Immature natural killer cell (primary cell): ENCODE measurements at regions not wholly inside any gene's neighbourhood (a gene's known extent, or its start where the extent isn't known, plus 50 kb on each side); places are given as distances from the start of the nearest gene placed in this dataset.

Experiments used
- DNase-seq, 3 donors: peaks; one replicate each; pipeline ENCODE4 v3.0.0; 2022; ENCODE audit warnings: mixed read lengths in 1 of 3
- H3K27ac Mint-ChIP-seq, 6 donors: one replicate each; pipeline ENCODE4 v1.8.0; 2020; ENCODE audit warnings: mixed read lengths in 6 of 6, mild to moderate bottlenecking in 5 of 6, inconsistent platforms in 4 of 6, moderate library complexity in 3 of 6
- H3K27me3 Mint-ChIP-seq, 3 donors: one replicate each; pipeline ENCODE4 v1.8.0; 2020 to 2021; ENCODE audit warnings: low read depth in 3 of 3, mild to moderate bottlenecking in 3 of 3, mixed read lengths in 3 of 3, moderate library complexity in 3 of 3, inconsistent platforms in 1 of 3
- H3K36me3 Mint-ChIP-seq, 3 donors: one replicate each; pipeline ENCODE4 v1.8.0; 2020; ENCODE audit warnings: mixed read lengths in 3 of 3, inconsistent platforms in 2 of 3, mild to moderate bottlenecking in 2 of 3
- H3K4me1 Mint-ChIP-seq, 2 donors: one replicate each; pipeline ENCODE4 v1.8.0; 2020; ENCODE audit warnings: inconsistent platforms in 2 of 2, mild to moderate bottlenecking in 2 of 2, mixed read lengths in 2 of 2, moderate library complexity in 1 of 2
- H3K4me3 Mint-ChIP-seq, 5 donors: one replicate each; pipeline ENCODE4 v1.8.0; 2020; ENCODE audit warnings: mild to moderate bottlenecking in 5 of 5, mixed read lengths in 5 of 5, inconsistent platforms in 3 of 5, moderate library complexity in 3 of 5
- H3K9me3 Mint-ChIP-seq, 6 donors: one replicate each; pipeline ENCODE4 v1.8.0; 2020; ENCODE audit warnings: mild to moderate bottlenecking in 6 of 6, mixed read lengths in 6 of 6, inconsistent platforms in 4 of 6, moderate library complexity in 3 of 6

GRCh38 chr9:7967093-7967827 is 167.7 kb upstream of the DMAC1 start:
- no peaks in the 10 kb centered on the region for H3K9me3 Mint-ChIP-seq
- H3K4me3 Mint-ChIP-seq = no peak overlapping the region
- H3K4me1 Mint-ChIP-seq = peaks cover under 1 to 6% of the 10 kb centered on the region in 2 donors
- no peak for DNase-seq
- no peak overlapping the region for H3K27ac Mint-ChIP-seq
- H3K27me3 Mint-ChIP-seq = peaks cover 1 to 7% (median 3%) of the 10 kb centered on the region in 3 donors
- peaks cover 0 to 4% (median 0%) of the 10 kb centered on the region in 3 donors for H3K36me3 Mint-ChIP-seq

DNA sequence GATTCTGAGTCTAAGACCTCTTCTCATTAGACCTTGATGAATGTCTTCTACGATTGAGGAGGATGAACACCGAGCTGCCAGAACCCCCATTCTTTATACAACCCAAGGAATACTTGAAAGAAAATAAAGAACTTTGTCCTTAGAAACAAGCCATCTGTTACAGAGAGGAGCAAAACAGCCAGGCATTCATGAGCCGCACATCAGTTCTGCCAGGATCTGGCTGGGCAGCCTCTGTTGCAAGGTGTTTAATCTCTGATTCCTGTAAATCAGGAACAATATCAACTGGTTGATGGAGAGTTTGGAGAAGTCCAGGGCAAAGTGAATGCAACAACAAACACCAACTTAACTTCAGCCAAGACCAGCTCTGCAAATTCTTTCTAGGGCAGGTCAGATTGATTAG is 165.5 kb upstream of the DMAC1 start:
- Mint-ChIP-seq H3K36me3 (peaks cover 0 to 4% (median 0%) of the 10 kb centered on the region in 3 donors), H3K27ac (no peak overlapping the region), H3K4me3 (no peak overlapping the region), H3K9me3 (no peaks in the 10 kb centered on the region), H3K4me1 (peaks cover 0 to 6% of the 10 kb centered on the region in 2 donors), H3K27me3 (peaks cover 1 to 7% (median 3%) of the 10 kb centered on the region in 3 donors)
- DNase-seq = no peak

DNA sequence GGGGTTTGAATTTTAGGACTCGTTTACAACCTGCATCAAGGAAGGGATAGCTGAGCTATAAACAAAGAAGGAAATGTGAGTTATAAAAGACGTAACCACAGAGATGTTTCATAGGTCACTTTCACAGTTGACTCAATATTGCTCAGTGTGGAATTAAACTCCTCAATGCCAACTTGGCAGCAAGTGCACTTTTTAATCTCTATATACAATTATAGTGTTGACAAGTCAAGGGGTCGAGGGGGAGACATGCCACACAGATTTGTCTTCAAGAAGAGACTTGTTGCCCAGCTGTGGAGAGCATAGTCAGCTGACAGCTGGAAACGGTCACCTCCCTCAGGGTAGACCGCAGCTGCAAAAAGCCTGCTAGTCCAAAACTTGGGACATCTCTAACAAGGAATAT is 163.4 kb upstream of the DMAC1 start:
- Mint-ChIP-seq H3K36me3 (peaks cover 0 to 8% (median 0%) of the 10 kb centered on the region in 3 donors), H3K27ac (no peak overlapping the region), H3K4me3 (no peak overlapping the region), H3K9me3 (no peaks in the 10 kb centered on the region), H3K27me3 (peaks cover 2 to 7% (median 6%) of the 10 kb centered on the region in 3 donors), H3K4me1 (peaks cover 0 to 5% of the 10 kb centered on the region in 2 donors)
- DNase-seq = no peak

GRCh38 chr9:7961076-7961475 is 161.5 kb upstream of the DMAC1 start:
- Mint-ChIP-seq H3K4me1 (no peaks in the 10 kb centered on the region), H3K27me3 (peaks cover 2 to 6% (median 5%) of the 10 kb centered on the region in 3 donors), H3K9me3 (no peaks in the 10 kb centered on the region), H3K4me3 (no peak overlapping the region), H3K27ac (no peak overlapping the region), H3K36me3 (peaks cover 0 to 10% (median 0%) of the 10 kb centered on the region in 3 donors)
- no peak for DNase-seq

DNA sequence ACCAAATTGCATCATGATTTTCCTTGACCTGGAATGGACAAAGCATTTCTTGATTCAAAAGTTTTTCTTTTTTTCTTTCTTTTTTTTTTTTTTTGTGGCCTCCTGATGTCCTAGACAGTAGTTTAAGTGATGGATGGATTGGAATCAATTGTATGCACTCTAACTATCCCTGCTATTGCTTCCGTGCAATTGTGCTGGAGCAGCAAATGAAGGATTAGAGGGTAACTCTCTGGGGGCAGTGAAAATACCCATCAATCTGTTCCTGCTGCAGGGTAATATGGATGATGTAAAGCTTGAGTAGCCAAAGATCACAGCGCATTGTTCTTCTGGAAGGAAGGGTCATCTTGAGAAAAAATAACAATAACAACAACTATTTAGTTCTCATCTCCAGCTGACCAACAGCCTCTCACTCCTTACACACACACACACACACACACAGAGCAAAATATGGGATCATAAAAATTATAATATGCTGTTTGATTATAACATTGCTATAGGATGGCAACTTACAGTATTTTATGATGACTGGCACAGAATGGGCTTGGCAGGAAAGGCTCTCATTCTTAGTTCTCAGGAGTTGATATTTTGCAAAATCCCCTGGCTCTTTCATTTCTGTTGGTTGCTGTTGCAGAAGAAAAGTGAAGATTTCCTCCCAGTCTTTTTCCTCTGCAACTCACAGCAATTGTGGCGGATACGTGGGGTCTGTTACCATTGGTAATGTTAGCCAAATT is 160.9 kb upstream of the DMAC1 start:
- Mint-ChIP-seq H3K27ac (no peak overlapping the region), H3K4me3 (no peak overlapping the region), H3K27me3 (peaks cover 2 to 5% (median 4%) of the 10 kb centered on the region in 3 donors), H3K36me3 (peaks cover 0 to 7% (median 0%) of the 10 kb centered on the region in 3 donors), H3K9me3 (no peaks in the 10 kb centered on the region), H3K4me1 (no peaks in the 10 kb centered on the region)
- no peak for DNase-seq

DNA sequence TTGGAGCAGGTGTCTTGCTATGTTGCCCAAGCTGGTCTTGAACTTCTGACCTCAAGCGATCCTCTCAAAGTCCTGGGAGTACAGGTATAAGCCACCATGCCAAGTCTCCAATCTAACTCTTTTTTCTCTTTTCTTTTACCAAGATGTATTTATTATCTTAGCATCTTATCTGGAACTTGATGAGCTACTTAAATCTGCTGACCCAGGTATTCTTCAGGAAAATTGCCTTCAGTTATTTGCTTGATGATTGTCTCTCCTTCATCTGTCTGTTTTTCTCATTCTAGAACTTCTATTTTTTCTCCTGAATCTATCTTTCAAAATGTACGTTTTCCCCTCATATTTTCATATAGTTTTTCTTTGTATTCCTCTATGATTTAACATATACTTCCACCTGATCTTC is 158.2 kb upstream of the DMAC1 start:
- Mint-ChIP-seq H3K4me3 (no peak overlapping the region), H3K9me3 (no peaks in the 10 kb centered on the region), H3K27ac (no peak overlapping the region), H3K27me3 (peaks cover 0 to 7% (median 5%) of the 10 kb centered on the region in 3 donors), H3K36me3 (peaks cover 0 to 7% (median 0%) of the 10 kb centered on the region in 3 donors), H3K4me1 (no peaks in the 10 kb centered on the region)
- DNase-seq = no peak

GRCh38 chr9:7947577-7947976 is 148.0 kb upstream of the DMAC1 start:
- no peaks in the 10 kb centered on the region for H3K9me3 Mint-ChIP-seq
- no peak overlapping the region for H3K27ac Mint-ChIP-seq
- H3K27me3 Mint-ChIP-seq = peaks cover 0 to 9% (median 2%) of the 10 kb centered on the region in 3 donors
- H3K36me3 Mint-ChIP-seq = no peaks in the 10 kb centered on the region
- peaks cover 21 to 25% of the 10 kb centered on the region in 2 donors for H3K4me1 Mint-ChIP-seq
- DNase-seq = no peak
- no peak overlapping the region for H3K4me3 Mint-ChIP-seq

- H3K9me3 Mint-ChIP-seq = no peaks in the 10 kb centered on the region
- H3K36me3 Mint-ChIP-seq = no peaks in the 10 kb centered on the region
- no peak for DNase-seq
- H3K4me3 Mint-ChIP-seq = no peak overlapping the region
- no peak overlapping the region for H3K27ac Mint-ChIP-seq
- H3K27me3 Mint-ChIP-seq = peaks cover 0 to 9% (median 2%) of the 10 kb centered on the region in 3 donors
- H3K4me1 Mint-ChIP-seq = peaks cover 21 to 25% of the 10 kb centered on the region in 2 donors
These were observed 146.9 kb upstream of the DMAC1 start for GRCh38 chr9:7946458-7946857.

DNA sequence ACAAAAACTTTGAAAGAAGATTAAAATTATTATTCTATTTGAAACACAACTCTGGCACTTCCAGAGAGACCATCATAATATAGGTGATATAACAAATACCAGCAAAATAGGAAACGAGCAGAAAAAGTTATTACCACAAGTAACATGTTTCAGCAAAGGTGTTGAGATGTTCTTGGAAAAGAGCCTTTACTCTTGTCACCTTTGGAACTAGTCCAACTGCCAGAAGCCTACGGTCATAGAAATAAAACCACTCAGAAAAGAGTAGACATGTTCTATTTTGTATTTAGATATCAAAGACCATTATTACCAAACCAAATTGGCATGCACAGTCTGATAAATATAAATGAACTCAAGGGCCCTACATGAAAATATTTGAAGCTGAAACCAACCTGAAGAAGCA is 145.0 kb upstream of the DMAC1 start:
- DNase-seq = peak; percentile 4 to 9 (median 7)
- Mint-ChIP-seq H3K4me3 (peak overlapping the region in 2 of 5 donors; percentile 32 to 44), H3K36me3 (peaks cover 0 to 4% (median 0%) of the 10 kb centered on the region in 3 donors), H3K27me3 (peaks cover 0 to 6% (median 2%) of the 10 kb centered on the region in 3 donors), H3K4me1 (peaks cover 21 to 25% of the 10 kb centered on the region in 2 donors), H3K27ac (peak overlapping the region in 2 of 6 donors; percentile 22 to 62), H3K9me3 (peaks cover 0 to 5% (median 0%) of the 10 kb centered on the region in 6 donors)

GRCh38 chr9:7937761-7938491 is 138.3 kb upstream of the DMAC1 start:
- peaks cover 0 to 4% (median 0%) of the 10 kb centered on the region in 3 donors for H3K36me3 Mint-ChIP-seq
- no peaks in the 10 kb centered on the region for H3K27me3 Mint-ChIP-seq
- H3K9me3 Mint-ChIP-seq = peaks cover 0 to 7% (median 0%) of the 10 kb centered on the region in 6 donors
- peaks cover 26 to 43% of the 10 kb centered on the region in 2 donors for H3K4me1 Mint-ChIP-seq
- H3K4me3 Mint-ChIP-seq = no peak overlapping the region
- peak overlapping the region in 1 of 6 donors; percentile 59 for H3K27ac Mint-ChIP-seq
- no peak for DNase-seq

DNA sequence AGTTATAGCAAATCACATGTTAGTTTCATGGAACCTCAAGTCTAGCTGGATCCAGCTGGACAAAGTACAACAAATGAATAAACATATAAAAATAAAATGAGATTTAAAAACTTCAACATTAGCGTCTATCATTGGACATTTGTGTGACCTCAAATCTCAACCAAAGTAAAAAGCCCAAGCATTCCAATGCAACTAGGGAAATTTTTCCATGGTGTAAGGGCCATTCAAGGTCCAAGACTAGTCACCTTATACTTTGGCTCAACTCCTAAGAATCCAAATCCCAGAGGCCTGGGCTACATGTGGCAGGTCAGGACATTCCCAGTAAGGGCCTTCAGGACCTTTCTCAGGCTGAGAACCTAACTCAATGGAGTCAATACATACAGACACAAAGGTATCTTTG is 137.4 kb upstream of the DMAC1 start:
- Mint-ChIP-seq H3K36me3 (peaks cover 0 to 4% (median 0%) of the 10 kb centered on the region in 3 donors), H3K27me3 (peaks cover 0 to 1% (median 0%) of the 10 kb centered on the region in 3 donors), H3K9me3 (peaks cover 0 to 7% (median 0%) of the 10 kb centered on the region in 6 donors), H3K27ac (no peak overlapping the region), H3K4me3 (no peak overlapping the region), H3K4me1 (peaks cover 26 to 43% of the 10 kb centered on the region in 2 donors)
- DNase-seq = no peak

DNA sequence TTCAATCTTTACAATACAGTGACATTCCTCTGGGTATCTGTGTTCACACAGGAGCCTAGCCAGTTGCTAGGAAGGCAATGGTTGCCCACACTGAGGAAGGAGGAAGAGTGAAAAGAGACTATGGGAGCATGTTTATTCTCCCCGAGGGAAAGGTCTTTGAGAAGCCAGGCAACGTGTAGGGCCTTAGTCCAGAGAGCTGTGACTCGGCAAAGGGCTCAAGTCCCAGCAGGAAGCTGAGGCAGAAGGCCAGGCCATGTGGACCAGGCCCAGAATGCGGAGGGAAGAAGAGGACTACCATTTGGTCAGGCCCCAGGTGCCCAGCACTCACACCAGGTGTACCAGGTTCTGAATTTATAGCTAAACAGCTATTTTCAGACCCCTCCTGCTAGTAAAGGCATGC is 136.6 kb upstream of the DMAC1 start:
- H3K4me1 Mint-ChIP-seq = peaks cover 26 to 43% of the 10 kb centered on the region in 2 donors
- peak in 1 of 3 donors; percentile 2 for DNase-seq
- H3K27ac Mint-ChIP-seq = peak overlapping the region; percentile 86 to 95 (median 89)
- peaks cover 0 to 1% (median 0%) of the 10 kb centered on the region in 3 donors for H3K27me3 Mint-ChIP-seq
- H3K9me3 Mint-ChIP-seq = peaks cover 0 to 7% (median 0%) of the 10 kb centered on the region in 6 donors
- peaks cover 0 to 4% (median 0%) of the 10 kb centered on the region in 3 donors for H3K36me3 Mint-ChIP-seq
- H3K4me3 Mint-ChIP-seq = peak overlapping the region; percentile 65 to 81 (median 78)

GRCh38 chr9:7935681-7936080 is 136.1 kb upstream of the DMAC1 start:
- Mint-ChIP-seq H3K4me1 (peaks cover 26 to 43% of the 10 kb centered on the region in 2 donors), H3K27ac (peak overlapping the region; percentile 86 to 95 (median 89)), H3K27me3 (peaks cover 0 to 3% (median 0%) of the 10 kb centered on the region in 3 donors), H3K4me3 (peak overlapping the region; percentile 65 to 81 (median 78)), H3K36me3 (peaks cover 0 to 4% (median 0%) of the 10 kb centered on the region in 3 donors), H3K9me3 (peaks cover 0 to 7% (median 0%) of the 10 kb centered on the region in 6 donors)
- DNase-seq = peak; percentile 65 to 79 (median 73)
